DOHH2 (cell line): ENCODE measurements at regions not wholly inside any gene's neighbourhood (a gene's known extent, or its start where the extent isn't known, plus 50 kb on each side); places are given as distances from the start of the nearest gene placed in this dataset.

Source experiments
- CTCF ChIP-seq: fragments of 200-600 bp; sonication (generic); IDR thresholded peaks from one replicate; pipeline ENCODE4 v1.5.1; 2014; ENCODE audit warnings: antibody characterized with exemption, mild to moderate bottlenecking, low read depth, low read length; ENCODE audit not compliant: poor library complexity, severe bottlenecking
- EZH2phosphoT487 ChIP-seq: fragments of 200-600 bp; sonication (generic); IDR thresholded peaks from 2 replicates; pipeline ENCODE4 v1.6.1; 2017; ENCODE audit warnings: borderline replicate concordance, mild to moderate bottlenecking, antibody characterized with exemption, low read length, moderate library complexity, mixed read lengths

GRCh38 chr14:29392287-29392686 is 535.4 kb downstream of the PRKD1 start:
- no peak for TF ChIP-seq CTCF
- TF ChIP-seq EZH2phosphoT487 = no peak
